Fibroblast of skin of left biceps (primary cell): ENCODE measurements at regions not wholly inside any gene's neighbourhood (a gene's known extent, or its start where the extent isn't known, plus 50 kb on each side); places are given as distances from the start of the nearest gene placed in this dataset.

Experiments
- DNase-seq, 2 experiments: peaks; one replicate each; pipeline ENCODE4 v3.0.0-alpha.2; 2013; ENCODE audit warnings: low read depth in 2 of 2

DNA sequence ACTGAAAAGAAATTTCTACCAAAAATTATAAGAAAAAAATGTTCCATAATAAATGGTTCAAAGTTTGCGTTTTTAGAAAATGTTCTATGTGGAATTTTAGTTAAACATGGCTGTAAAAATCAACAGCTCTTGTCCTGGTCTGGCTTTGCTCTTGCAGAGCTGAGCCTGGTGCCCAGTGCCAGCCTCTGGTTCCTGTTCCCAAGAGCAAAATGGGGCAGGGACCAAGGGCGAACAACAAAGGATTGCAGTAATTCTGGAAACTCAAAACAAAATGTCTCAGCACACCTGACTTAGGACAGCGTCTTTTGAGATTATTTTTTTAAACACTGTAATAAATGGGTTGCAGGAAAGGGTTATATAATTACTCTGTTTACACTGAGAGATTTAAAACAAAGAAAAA lies 174.7 kb downstream of the ANAPC1 start:
- no peak for DNase-seq

DNA sequence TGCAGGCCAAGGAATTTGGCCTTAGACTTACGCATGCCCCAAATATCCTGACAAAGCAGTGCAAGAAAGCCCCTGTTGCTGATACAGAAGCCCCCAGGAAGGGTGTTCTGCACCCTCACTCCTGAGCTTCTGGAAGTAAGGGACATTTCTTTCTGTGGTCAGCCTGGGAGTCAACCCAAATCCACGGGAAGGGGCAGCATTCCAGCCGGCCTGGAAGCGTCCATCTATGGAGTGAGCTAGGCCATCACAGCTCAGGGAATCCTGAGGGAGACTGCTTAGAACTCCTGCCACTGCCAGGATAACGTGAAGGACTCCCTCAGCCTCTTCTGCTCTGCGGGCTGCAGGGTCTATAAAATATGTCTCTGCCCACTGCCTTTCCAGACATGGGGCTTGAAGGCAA lies 173.9 kb downstream of the ANAPC1 start:
- no peak for DNase-seq

DNA sequence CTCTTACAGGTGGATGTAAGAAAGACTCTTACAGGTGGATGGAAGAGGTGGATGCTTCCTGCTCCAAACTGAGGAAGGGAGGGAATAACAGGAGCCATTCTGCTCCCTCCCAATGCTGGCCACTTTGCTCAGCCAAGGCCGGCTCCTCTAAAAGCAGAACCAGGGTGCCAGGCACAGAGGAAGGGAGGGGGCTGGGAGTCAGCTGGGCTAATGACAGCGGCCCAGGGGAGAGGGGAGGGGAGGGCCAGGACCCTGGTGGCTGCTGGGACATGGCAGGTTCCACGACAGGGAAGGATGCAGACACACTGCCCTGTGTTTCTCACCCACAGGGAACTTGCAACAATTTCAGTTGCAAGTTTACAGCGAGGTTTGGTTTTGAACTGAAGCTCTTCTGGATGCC lies 173.4 kb downstream of the ANAPC1 start:
- DNase-seq: no peak

DNA sequence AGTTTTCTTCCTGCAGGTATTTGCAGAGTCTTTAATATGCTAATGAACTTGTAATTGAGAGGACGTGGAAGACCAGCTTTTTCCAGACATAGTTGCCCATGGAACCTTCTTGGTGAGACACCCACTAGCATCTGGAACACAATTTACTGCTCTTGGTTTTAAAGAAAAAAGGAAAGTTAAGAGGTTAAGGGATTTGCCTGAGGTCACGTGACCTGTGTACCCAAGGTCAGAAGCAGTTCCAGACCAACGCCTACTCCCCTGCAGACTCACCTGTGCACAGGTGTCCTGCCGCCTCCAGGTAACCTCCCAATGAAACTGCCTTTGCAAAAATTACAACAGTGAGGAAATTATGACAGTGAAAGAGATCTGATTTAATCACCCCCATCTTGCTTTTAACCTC lies 172.7 kb downstream of the ANAPC1 start:
- no peak for DNase-seq

DNA sequence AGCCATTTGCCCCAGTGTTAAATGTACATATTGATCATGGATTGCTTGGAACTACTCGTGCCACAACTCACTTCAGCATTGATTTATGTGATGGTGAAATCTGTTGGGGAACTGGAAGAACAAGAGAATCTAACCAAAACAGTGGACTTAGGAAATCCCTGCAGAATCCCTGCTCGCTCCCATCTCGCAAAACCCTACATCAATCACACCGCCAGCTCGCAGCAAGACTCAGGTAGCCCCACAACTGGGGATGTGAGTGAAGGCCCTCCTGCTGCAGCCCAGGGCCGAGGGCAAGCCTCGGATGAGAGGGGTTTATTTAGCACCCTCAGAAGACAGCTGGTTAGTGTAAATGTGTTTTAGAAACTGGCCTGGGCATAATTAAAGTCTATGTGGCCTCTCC lies 171.6 kb downstream of the ANAPC1 start:
- DNase-seq: no peak

DNA sequence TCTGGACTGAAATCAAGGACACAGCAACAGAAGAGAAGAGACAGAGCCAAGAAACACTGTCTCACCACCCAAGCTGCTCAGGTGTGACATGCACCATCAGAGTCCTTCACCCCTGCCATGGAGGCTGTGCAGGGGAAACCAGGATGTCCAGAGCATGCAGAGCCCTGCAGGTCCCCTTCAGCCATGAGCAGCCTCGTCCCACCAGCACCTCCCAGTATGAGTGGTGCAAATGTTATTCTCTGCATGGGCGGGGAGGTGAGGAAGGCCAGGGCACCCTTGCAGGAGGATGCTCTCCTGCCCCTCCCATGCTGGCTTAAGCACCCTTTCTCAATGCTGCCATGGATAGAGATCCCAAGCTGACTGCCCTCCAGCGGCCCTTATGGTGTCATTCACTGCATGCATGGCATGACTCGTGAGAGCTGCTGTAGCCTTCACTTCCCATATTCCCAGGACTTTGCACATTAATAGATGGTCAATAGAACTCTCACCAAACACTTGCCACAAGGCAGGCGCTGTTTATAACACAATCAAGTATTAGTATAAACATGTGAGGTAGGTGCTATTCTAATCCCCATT lies 171.0 kb downstream of the ANAPC1 start:
- DNase-seq: no peak

DNA sequence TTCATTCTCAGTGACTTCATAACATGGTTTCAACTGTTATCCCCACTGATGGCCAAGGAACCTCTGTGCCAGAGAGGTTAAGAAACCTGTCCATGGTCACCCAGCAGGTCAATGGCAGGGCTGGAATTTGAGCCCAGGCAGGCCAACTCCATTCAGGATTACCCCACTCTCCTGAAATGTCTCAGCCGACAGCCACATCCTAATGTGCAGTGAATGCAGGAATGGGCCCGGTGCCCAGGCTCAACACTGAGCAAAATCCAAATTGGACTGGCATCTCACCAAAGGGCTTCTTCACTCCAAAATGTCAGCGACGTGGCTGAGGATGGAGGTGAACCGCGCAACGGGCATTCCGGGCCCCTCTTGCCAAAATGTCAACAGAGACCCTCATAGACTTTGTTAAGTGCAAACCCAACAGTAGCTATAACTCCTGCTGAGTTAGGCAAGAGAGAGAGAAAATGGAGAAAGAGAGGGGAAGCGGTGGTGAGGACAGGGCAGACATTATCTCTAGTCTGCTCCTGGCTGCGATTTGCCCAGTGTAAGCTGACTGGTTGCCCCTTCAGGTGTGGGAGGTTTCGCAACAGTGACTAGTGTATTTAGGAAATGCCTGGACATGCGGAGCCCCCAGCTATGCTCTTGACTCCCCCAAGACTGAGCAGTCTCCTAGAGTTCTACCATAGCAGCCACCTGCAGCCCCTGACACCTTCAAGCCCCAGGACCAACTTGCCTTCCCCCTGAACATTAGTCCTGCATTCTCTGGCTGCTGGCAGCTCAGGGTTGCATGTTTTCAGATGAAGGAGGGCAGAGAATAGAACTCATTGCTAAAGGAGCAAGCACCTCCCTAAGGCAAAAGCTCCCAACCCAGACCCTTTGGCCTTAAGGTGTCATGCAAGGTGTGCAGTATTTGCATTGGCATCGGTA lies 167.7 kb downstream of the ANAPC1 start:
- no peak for DNase-seq

DNA sequence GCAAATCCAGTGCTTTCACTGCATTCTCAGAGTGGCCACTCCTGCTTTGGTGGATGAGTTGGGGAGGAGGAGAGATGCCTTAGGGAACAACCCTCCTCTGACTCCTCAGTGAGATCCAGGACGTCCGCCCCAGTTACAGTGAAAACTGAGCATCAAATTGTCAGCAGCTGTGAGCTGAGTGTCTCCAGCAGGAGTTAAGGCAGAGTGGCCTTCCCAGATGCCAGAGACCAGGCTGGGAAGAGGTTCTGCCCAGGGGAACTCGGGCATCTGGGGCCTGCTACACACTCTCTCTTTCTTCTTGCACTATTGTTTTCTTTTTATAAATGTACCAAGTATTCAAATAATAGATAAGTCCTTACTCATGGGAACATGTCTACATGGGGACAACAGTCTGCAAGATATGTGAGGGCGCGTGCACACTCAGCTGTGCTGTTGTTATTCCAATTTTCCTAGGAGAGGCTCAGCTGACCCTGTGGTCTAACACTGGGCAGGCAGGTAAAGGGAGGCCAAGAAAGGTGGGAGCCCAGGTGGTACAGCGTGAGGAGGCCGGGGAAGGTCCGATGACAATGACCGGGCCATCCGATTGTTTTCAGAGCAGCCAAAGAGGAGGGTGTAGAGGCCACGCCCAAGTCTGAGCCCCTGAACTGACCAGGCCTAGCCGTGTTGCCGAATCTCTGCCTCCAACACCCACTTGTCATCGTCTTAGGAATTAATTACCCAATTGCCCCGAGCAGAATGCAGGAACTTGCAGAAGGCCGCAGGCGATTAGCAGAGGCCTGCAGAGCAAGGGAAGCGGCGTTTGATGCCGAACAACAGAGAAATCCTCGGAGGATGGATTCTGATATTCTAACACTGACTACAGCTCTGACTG lies 166.9 kb downstream of the ANAPC1 start:
- DNase-seq: no peak
